B cell (primary cell): ENCODE measurements at regions not wholly inside any gene's neighbourhood (a gene's known extent, or its start where the extent isn't known, plus 50 kb on each side); places are given as distances from the start of the nearest gene placed in this dataset.

Experiments
- ATAC-seq: fragments of 200-7000 bp; cut with Tn5 transposase; one replicate; pipeline ENCODE4 v1.10.0; 2021; ENCODE audit warnings: low read depth, mild to moderate bottlenecking, moderate number of reproducible peaks, moderate library complexity
- CTCF ChIA-PET: fragments of 350-600 bp; sonication (Branson Sonifier 250); formaldehyde crosslinking; loops from one replicate; lab custom pipeline; 2021; ENCODE audit warnings: antibody characterized with exemption, inconsistent platforms; lab: Charles Lee
- POLR2A ChIA-PET: fragments of 350-600 bp; sonication (Branson Sonifier 250); formaldehyde crosslinking; loops from one replicate; lab custom pipeline; 2021; ENCODE audit warnings: antibody characterized with exemption; lab: Charles Lee
- DNase-seq: peaks from one replicate; pipeline ENCODE4 v3.0.0; 2013
- H2AFZ ChIP-seq: 2 replicates; pipeline ENCODE4 v1.6.1; 2012; ENCODE audit warnings: mild to moderate bottlenecking, low read depth, low read length; ENCODE audit not compliant: insufficient read depth, poor library complexity, severe bottlenecking
- H3K27ac ChIP-seq, 2 donors: 1 replicate in 1 of 2; 2 replicates in 1 of 2; pipeline ENCODE4 v1.5.1; 2012 to 2013; ENCODE audit warnings: low read length in 2 of 2, mild to moderate bottlenecking in 2 of 2, moderate library complexity in 1 of 2
- H3K27me3 ChIP-seq, 4 experiments: fragments of 200-600 bp in 1 of 4; sonication (generic) in 1 of 4; replicated peaks in 1 of 4; 1 replicate in 2 of 4; 2 replicates in 2 of 4; pipeline versions ENCODE4 v1.6.1 to v1.7.0; 2013 to 2016; ENCODE audit warnings: low read length in 3 of 4, mild to moderate bottlenecking in 2 of 4, mixed read lengths in 1 of 4, moderate library complexity in 1 of 4; ENCODE audit not compliant: insufficient read depth in 4 of 4, control insufficient read depth in 3 of 4; ENCODE audit errors: control extremely low read depth in 1 of 4
- H3K36me3 ChIP-seq, 2 experiments: replicated peaks in 1 of 2; 1 replicate in 1 of 2; 2 replicates in 1 of 2; pipeline versions ENCODE4 v1.6.1 to v1.7.1; 2013; ENCODE audit warnings: low read length in 1 of 2; ENCODE audit not compliant: insufficient read depth in 2 of 2, control insufficient read depth in 1 of 2; ENCODE audit errors: control extremely low read depth in 1 of 2, extremely low read depth in 1 of 2
- H3K4me1 ChIP-seq, 2 donors: fragments of 200-600 bp in 1 of 2; sonication (generic) in 1 of 2; 1 replicate in 1 of 2; 2 replicates in 1 of 2; pipeline versions ENCODE4 v1.5.1 to v1.6.1; 2013 to 2017; ENCODE audit warnings: low read length in 2 of 2; ENCODE audit not compliant: control insufficient read depth in 2 of 2, insufficient read depth in 2 of 2
- H3K4me2 ChIP-seq: replicated peaks from 2 replicates; pipeline ENCODE3; 2012; ENCODE audit warnings: mild to moderate bottlenecking, low read depth, low read length; ENCODE audit not compliant: poor library complexity, severe bottlenecking
- H3K4me3 ChIP-seq, 5 experiments: fragments of 200-600 bp in 1 of 5; sonication (generic) in 1 of 5; 1 replicate in 3 of 5; 2 replicates in 2 of 5; pipeline versions ENCODE4 v1.5.1 to v1.7.0; 2011 to 2016; ENCODE audit warnings: low read length in 4 of 5, mild to moderate bottlenecking in 4 of 5, low read depth in 2 of 5, control low read depth in 1 of 5, moderate library complexity in 1 of 5; ENCODE audit not compliant: insufficient read depth in 1 of 5; ENCODE audit errors: control extremely low read depth in 1 of 5, extremely low read depth in 1 of 5
- H3K79me2 ChIP-seq: fragments of 200-600 bp; sonication (generic); one replicate; pipeline ENCODE4 v1.6.0; 2016; ENCODE audit warnings: low read length; ENCODE audit not compliant: control insufficient read depth, insufficient read depth
- H3K9ac ChIP-seq: fragments of 200-600 bp; sonication (generic); 2 replicates; pipeline ENCODE4 v1.6.1; 2017; ENCODE audit warnings: mild to moderate bottlenecking, low read length, moderate library complexity
- H3K9me3 ChIP-seq, 3 donors: one replicate each; pipeline versions ENCODE4 v1.6.1 to v1.7.1; 2013; ENCODE audit warnings: low read length in 2 of 3; ENCODE audit not compliant: control insufficient read depth in 2 of 3, insufficient read depth in 1 of 3; ENCODE audit errors: control extremely low read depth in 1 of 3
- H4K20me1 ChIP-seq: 2 replicates; pipeline ENCODE4 v1.6.0; 2012; ENCODE audit warnings: mild to moderate bottlenecking, low read length; ENCODE audit not compliant: insufficient read depth, control insufficient read depth, poor library complexity, severe bottlenecking
- H3K27ac Mint-ChIP-seq: one replicate; pipeline ENCODE4 v1.8.0; 2021; ENCODE audit warnings: mixed read lengths
- H3K27me3 Mint-ChIP-seq: one replicate; pipeline ENCODE4 v1.8.0; 2021; ENCODE audit warnings: mixed read lengths
- H3K4me1 Mint-ChIP-seq: one replicate; pipeline ENCODE4 v1.8.0; 2021; ENCODE audit warnings: mixed read lengths
- H3K4me3 Mint-ChIP-seq: one replicate; pipeline ENCODE4 v1.8.0; 2021; ENCODE audit warnings: mixed read lengths
- H3K9me3 Mint-ChIP-seq: one replicate; pipeline ENCODE4 v1.8.0; 2022; ENCODE audit warnings: mixed read lengths; ENCODE audit not compliant: insufficient read depth
- EZH2 ChIP-seq: IDR thresholded peaks from 2 replicates; pipeline ENCODE4 v1.6.1; 2012; ENCODE audit warnings: borderline replicate concordance, low read depth, mild to moderate bottlenecking, moderate library complexity, low read length; ENCODE audit not compliant: insufficient read depth, poor library complexity, severe bottlenecking
- WGBS: methylation state at CpG from one replicate; pipeline ENCODE4 v1.1.5; 2013; ENCODE audit warnings: missing lambda C conversion rate; ENCODE audit not compliant: insufficient coverage; 5-methylcytosine and 5-hydroxymethylcytosine counted together
- intact Hi-C: fragments of 100-400 bp; cut with micrococcal nuclease; formaldehyde crosslinking; loops from one replicate; pipeline ENCODE4 v1.10.0; 2022
- TF ChIP-seq, protein P1 (sequence below): fragments of 200-600 bp; IDR thresholded peaks from one replicate; pipeline ENCODE4 v1.8.0; 2022; ENCODE audit warnings: antibody characterized with exemption, mild to moderate bottlenecking

DNA sequence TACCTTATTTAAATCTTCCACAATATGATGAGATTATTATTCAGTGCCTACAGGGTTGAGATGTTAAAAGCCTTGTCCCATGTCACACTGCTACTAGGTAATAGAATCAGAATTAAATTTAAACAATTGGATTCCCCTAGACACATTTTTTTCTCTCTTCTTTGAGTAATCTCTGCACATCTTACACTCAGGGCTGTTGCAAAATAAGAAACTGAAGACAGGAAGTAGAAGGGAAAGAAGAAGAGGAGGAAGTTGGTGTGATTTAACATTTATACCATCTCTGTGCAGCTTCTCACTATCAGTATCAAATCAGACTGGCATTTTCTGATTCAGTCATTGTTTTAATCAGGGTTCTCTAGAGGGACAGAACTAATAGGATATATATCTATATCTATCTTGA is 677.6 kb downstream of the IRS1 start:
- Histone ChIP-seq H3K9me3 (no peaks in the 10 kb centered on the region), H3K36me3 (no peaks in the 10 kb centered on the region), H3K27me3 (peaks cover 0 to 5% (median 0%) of the 10 kb centered on the region in 4 experiments), H3K4me2 (no peak overlapping the region), H3K27ac (no peak overlapping the region), H3K4me3 (no peak overlapping the region), H3K4me1 (no peaks in the 10 kb centered on the region), H4K20me1 (no peaks in the 10 kb centered on the region), H3K79me2 (no peaks in the 10 kb centered on the region), H2AFZ (no peak overlapping the region), H3K9ac (no peak overlapping the region)
- Mint-ChIP-seq H3K27me3 (peaks cover under 1% of the 10 kb centered on the region), H3K4me3 (no peak overlapping the region), H3K9me3 (no peaks in the 10 kb centered on the region), H3K4me1 (peaks cover 3% of the 10 kb centered on the region), H3K27ac (no peak overlapping the region)
- DNase-seq = no peak
- ATAC-seq = no peak
- POLR2A ChIA-PET = no interaction called here
- intact Hi-C loops = no loop called here
- CTCF ChIA-PET = no interaction called here
- TF ChIP-seq EZH2 = no peak
- TF ChIP-seq, protein P1, sequence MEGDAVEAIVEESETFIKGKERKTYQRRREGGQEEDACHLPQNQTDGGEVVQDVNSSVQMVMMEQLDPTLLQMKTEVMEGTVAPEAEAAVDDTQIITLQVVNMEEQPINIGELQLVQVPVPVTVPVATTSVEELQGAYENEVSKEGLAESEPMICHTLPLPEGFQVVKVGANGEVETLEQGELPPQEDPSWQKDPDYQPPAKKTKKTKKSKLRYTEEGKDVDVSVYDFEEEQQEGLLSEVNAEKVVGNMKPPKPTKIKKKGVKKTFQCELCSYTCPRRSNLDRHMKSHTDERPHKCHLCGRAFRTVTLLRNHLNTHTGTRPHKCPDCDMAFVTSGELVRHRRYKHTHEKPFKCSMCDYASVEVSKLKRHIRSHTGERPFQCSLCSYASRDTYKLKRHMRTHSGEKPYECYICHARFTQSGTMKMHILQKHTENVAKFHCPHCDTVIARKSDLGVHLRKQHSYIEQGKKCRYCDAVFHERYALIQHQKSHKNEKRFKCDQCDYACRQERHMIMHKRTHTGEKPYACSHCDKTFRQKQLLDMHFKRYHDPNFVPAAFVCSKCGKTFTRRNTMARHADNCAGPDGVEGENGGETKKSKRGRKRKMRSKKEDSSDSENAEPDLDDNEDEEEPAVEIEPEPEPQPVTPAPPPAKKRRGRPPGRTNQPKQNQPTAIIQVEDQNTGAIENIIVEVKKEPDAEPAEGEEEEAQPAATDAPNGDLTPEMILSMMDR = no peak

- Histone ChIP-seq H3K9me3 (no peaks in the 10 kb centered on the region), H3K4me2 (no peak overlapping the region), H3K4me3 (no peak overlapping the region), H3K4me1 (no peaks in the 10 kb centered on the region), H3K27me3 (peaks cover 0 to 5% (median 0%) of the 10 kb centered on the region in 4 experiments), H3K36me3 (no peaks in the 10 kb centered on the region), H4K20me1 (no peaks in the 10 kb centered on the region), H2AFZ (no peak overlapping the region), H3K79me2 (no peaks in the 10 kb centered on the region), H3K9ac (no peak overlapping the region), H3K27ac (no peak overlapping the region)
- ChIA-PET CTCF (no interaction called here), POLR2A (no interaction called here)
- Mint-ChIP-seq H3K4me1 (peaks cover 3% of the 10 kb centered on the region), H3K27me3 (peaks cover 4% of the 10 kb centered on the region), H3K4me3 (no peak overlapping the region), H3K27ac (no peak overlapping the region), H3K9me3 (no peaks in the 10 kb centered on the region)
- TF ChIP-seq, protein P1 = no peak
- no peak for TF ChIP-seq EZH2
- intact Hi-C loops = no loop called here
- DNase-seq (no peak), ATAC-seq (no peak)
- no CpG with 5 or more reads among the region's 4 CpGs for WGBS
Observed at GRCh38 chr2:226121046-226121738, 678.4 kb downstream of the IRS1 start.
